Hepatocyte (in vitro differentiated cells): ENCODE measurements at regions not wholly inside any gene's neighbourhood (a gene's known extent, or its start where the extent isn't known, plus 50 kb on each side); places are given as distances from the start of the nearest gene placed in this dataset.

ENCODE experiments used
- CTCF ChIP-seq: fragments of 200-600 bp; sonication (generic); IDR thresholded peaks from 2 replicates; pipeline ENCODE4 v1.5.1; 2016; ENCODE audit warnings: antibody characterized with exemption, mild to moderate bottlenecking; ENCODE audit not compliant: poor library complexity
- EZH2 ChIP-seq: fragments of 200-600 bp; sonication (generic); IDR thresholded peaks from 2 replicates; pipeline ENCODE4 v1.6.1; 2016; ENCODE audit warnings: antibody characterized with exemption, mild to moderate bottlenecking, borderline replicate concordance
- EZH2phosphoT487 ChIP-seq: fragments of 200-600 bp; sonication (generic); IDR thresholded peaks from one replicate; pipeline ENCODE4 v1.6.1; 2018; ENCODE audit warnings: antibody characterized with exemption, mild to moderate bottlenecking, low read depth, moderate library complexity; ENCODE audit not compliant: unreplicated experiment, severe bottlenecking

- no peak for TF ChIP-seq CTCF
- TF ChIP-seq EZH2phosphoT487: no peak
- no peak for TF ChIP-seq EZH2
Observed at GRCh38 chr2:145060876-145061275, 541.0 kb upstream of the ZEB2 start.
